ENCODE measurements at regions not wholly inside any gene's neighbourhood (a gene's known extent, or its start where the extent isn't known, plus 50 kb on each side); places are given as distances from the start of the nearest gene placed in this dataset.
"Not testable (repeated sequence)": the region's sequence is repeated elsewhere in the genome, so short reads cannot be mapped to it uniquely, and the experiment has no call there.

GRCh38 chr2:101645886-101646285 is 51.6 kb upstream of the MAP4K4 start:
- H3K4me3 ChIP-seq (ENCODE audit: low read depth, low read length): not testable (repeated sequence)

DNA sequence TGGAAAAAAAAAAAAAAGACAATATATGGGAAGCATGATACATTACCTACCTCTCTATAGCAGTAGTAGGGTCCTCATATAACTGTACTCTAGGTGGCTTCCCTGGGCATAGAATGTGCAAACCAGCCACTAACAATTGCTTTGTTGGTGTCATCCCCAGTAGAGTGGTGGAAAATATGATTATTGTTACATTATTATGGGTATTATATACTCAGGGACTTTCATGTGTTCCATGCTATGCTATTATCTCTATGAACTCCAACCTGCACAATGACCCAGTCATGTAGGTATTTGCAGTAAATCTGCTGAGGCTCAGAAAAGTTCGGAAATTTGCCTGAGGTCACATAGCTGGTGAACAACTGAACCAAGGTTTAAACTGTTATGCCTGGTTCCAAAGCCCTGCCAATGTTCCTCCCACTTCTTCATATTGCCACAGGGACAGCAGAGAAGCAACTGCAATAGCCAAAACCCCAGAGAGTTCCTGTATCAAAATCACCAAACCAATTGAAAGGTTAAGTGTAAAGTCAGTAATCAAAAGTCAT is 52.6 kb upstream of the MAP4K4 start:
- H3K4me3 ChIP-seq (ENCODE audit: low read depth, low read length): no peak overlapping the region
- TF ChIP-seq CTCF (IDR thresholded peaks at IDR 0.05; ENCODE audit: low read depth, low read length): no peak

GRCh38 chr2:101643004-101643524 is 54.4 kb upstream of the MAP4K4 start:
- TF ChIP-seq CTCF (IDR thresholded peaks at IDR 0.05; ENCODE audit: low read depth, low read length): no peak
- H3K4me3 ChIP-seq (ENCODE audit: low read depth, low read length): no peak overlapping the region

- no peak for TF ChIP-seq CTCF (IDR thresholded peaks at IDR 0.05; ENCODE audit: low read depth, low read length)
Observed at GRCh38 chr2:101638817-101639605, 58.5 kb upstream of the MAP4K4 start.

DNA sequence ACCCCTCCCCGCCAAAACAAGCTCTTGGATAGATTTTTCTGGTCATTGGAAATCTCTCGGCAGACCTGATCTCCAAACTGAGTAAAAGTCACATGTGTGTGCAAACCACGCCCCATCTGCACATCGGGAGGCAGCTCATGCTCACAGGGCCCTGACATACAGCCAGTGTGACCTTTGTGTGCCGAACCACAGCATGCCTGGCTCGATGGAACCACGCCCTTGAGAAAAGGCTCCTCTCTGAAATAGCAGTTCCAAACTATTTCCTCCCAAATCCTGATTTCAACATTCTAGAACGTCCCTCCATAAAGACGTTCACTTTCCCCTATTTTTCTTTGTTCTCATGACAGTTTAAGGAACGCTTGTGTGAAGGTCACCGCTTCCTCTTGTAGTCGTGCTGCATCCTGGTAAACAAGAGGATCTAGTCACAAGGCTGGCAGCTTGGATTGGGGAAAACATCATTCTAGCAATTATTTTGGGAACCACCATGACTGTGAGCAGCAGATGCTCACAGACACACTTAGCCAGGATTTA is 59.3 kb upstream of the MAP4K4 start:
- TF ChIP-seq CTCF (IDR thresholded peaks at IDR 0.05; ENCODE audit: low read depth, low read length): no peak
- H3K4me3 ChIP-seq (ENCODE audit: low read depth, low read length): no peak overlapping the region

More at GRCh38 chr2:101638817-101639605, 58.5 kb upstream of the MAP4K4 start:
- H3K4me3 ChIP-seq (ENCODE audit: low read depth, low read length): no peak overlapping the region

DNA sequence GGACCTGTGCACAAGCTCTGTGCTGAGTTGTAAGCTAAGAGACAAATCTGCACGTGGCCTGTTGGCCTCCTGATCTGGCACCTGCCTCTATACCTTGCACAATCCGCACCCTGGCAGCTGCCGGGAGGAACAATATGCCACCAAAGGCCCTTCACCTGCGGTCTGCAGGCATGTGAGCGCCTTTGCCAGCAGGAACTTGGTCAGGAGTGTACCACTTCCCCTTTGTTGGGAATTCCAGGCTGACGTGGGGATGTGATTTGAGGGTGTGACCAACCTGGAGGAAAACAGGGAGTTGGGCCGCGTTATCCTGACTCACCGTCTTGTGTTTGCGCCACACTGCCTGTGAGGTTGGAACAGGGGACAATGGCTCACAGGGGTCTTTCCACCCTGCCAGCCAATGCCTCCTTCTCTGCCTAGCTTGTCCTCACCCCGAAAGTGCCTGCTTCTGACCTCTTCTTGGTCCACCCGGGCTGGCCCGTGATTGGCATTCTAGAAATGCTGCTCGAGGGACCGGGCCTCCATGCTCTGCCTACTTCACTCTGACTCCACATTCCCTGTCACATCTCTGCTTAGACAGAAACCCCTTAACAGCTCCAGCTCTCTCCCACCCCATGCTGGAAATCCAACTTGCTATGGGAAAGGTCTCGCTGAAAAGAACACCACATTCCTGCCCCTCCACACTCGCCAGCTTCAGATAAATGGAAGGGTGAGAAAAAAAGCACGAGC is 67.1 kb upstream of the MAP4K4 start:
- H3K4me3 ChIP-seq (ENCODE audit: low read depth, low read length): no peak overlapping the region

More for the DNA sequence above, 67.1 kb upstream of the MAP4K4 start:
- TF ChIP-seq CTCF (IDR thresholded peaks at IDR 0.05; ENCODE audit: low read depth, low read length): no peak
